HepG2 (cell line): ENCODE measurements at regions not wholly inside any gene's neighbourhood (a gene's known extent, or its start where the extent isn't known, plus 50 kb on each side); places are given as distances from the start of the nearest gene placed in this dataset.
"Not testable (repeated sequence)": the region's sequence is repeated elsewhere in the genome, so short reads cannot be mapped to it uniquely, and the experiment has no call there.

Experiments used
- CTCF ChIP-seq: sonication (generic); formaldehyde crosslinking; IDR thresholded peaks from 2 replicates; pipeline ENCODE4 v1.5.0; 2020; ENCODE audit warnings: mild to moderate bottlenecking, missing genetic modification reagents, moderate library complexity
- FUBP1 ChIP-seq: sonication (generic); formaldehyde crosslinking; IDR thresholded peaks from 2 replicates; pipeline ENCODE4 v1.5.1; 2020; ENCODE audit warnings: missing genetic modification reagents, mild to moderate bottlenecking, borderline replicate concordance
- GABPA ChIP-seq, 2 experiments: IDR thresholded peaks; 2 replicates each; pipeline ENCODE4 v1.6.1; 2011 to 2016; ENCODE audit warnings: low read depth in 2 of 2, low read length in 1 of 2, missing biosample characterization in 1 of 2, missing genetic modification characterization in 1 of 2
- HOXA9 ChIP-seq: sonication (generic); formaldehyde crosslinking; IDR thresholded peaks from 2 replicates; pipeline ENCODE4 v1.8.1; 2022; ENCODE audit warnings: missing genetic modification reagents, mild to moderate bottlenecking, moderate library complexity, borderline replicate concordance
- KAT7 ChIP-seq: IDR thresholded peaks from 2 replicates; pipeline ENCODE4 v1.6.1; 2018; ENCODE audit warnings: borderline replicate concordance, missing compliant biosample characterization
- MAZ ChIP-seq, 2 experiments: sonication (generic) in 1 of 2; formaldehyde crosslinking in 1 of 2; IDR thresholded peaks; 2 replicates each; pipeline versions ENCODE4 v1.5.0 to v1.6.1; 2012 to 2020; ENCODE audit warnings: low read depth in 2 of 2, mild to moderate bottlenecking in 2 of 2, borderline replicate concordance in 1 of 2, improper control_type of control experiment in 1 of 2, low read length in 1 of 2, missing genetic modification reagents in 1 of 2, moderate library complexity in 1 of 2
- NFE2L1 ChIP-seq: sonication (generic); formaldehyde crosslinking; IDR thresholded peaks from 2 replicates; pipeline ENCODE4 v1.4.0; 2020; ENCODE audit warnings: missing genetic modification reagents, mild to moderate bottlenecking, borderline replicate concordance
- SMARCC2 ChIP-seq: fragments of 450-650 bp; IDR thresholded peaks from 2 replicates; pipeline ENCODE4 v1.6.1; 2017; ENCODE audit warnings: antibody characterized with exemption, mild to moderate bottlenecking
- SRF ChIP-seq: IDR thresholded peaks from 2 replicates; pipeline ENCODE4 v1.6.1; 2011; ENCODE audit warnings: mild to moderate bottlenecking, low read depth, low read length, moderate library complexity
- TAF1 ChIP-seq: sonication (generic); formaldehyde crosslinking; IDR thresholded peaks from 2 replicates; pipeline ENCODE4 v1.4.0; 2020; ENCODE audit warnings: missing genetic modification reagents
- ZKSCAN5 ChIP-seq: sonication (generic); formaldehyde crosslinking; IDR thresholded peaks from 2 replicates; pipeline ENCODE4 v1.5.1; 2020; ENCODE audit warnings: mild to moderate bottlenecking, missing genetic modification reagents
- ZNF101 ChIP-seq: sonication (generic); formaldehyde crosslinking; IDR thresholded peaks from 2 replicates; pipeline ENCODE4 v1.4.0; 2020; ENCODE audit warnings: mild to moderate bottlenecking, low read depth, missing genetic modification reagents, borderline replicate concordance
- ZNF232 ChIP-seq: sonication (generic); formaldehyde crosslinking; IDR thresholded peaks from 2 replicates; pipeline ENCODE4 v1.4.0; 2020; ENCODE audit warnings: missing genetic modification reagents, borderline replicate concordance

GRCh38 chr16:16638714-16639113 lies 259.8 kb downstream of the NPIPA7 start:
- TF ChIP-seq FUBP1 (CRISPR knock-in tag); MAZ (IDR thresholded peaks at IDR 0.05; ENCODE audit: borderline replicate concordance, low read depth, low read length); MAZ (CRISPR knock-in tag; IDR thresholded peaks at IDR 0.05; ENCODE audit: low read depth); TAF1 (CRISPR knock-in tag); SRF; KAT7 (CRISPR knock-in tag); NFE2L1 (CRISPR knock-in tag); ZNF101 (CRISPR knock-in tag); GABPA (IDR thresholded peaks at IDR 0.05; ENCODE audit: low read depth, low read length); GABPA (CRISPR knock-in tag; IDR thresholded peaks at IDR 0.05; ENCODE audit: low read depth); ZKSCAN5 (CRISPR knock-in tag); CTCF; HOXA9 (CRISPR knock-in tag); SMARCC2; ZNF232: not testable (repeated sequence)
